GM10248 (cell line): ENCODE measurements at regions not wholly inside any gene's neighbourhood (a gene's known extent, or its start where the extent isn't known, plus 50 kb on each side); places are given as distances from the start of the nearest gene placed in this dataset.

Experiments
- CTCF ChIA-PET: fragments of 300-600 bp; sonication (Branson Sonifier 250); formaldehyde crosslinking; extraction: SDS; loops from one replicate; lab custom pipeline; 2021; ENCODE audit warnings: antibody characterized with exemption; lab: Yijun Ruan, JAX
- POLR2A ChIA-PET: fragments of 350-650 bp; sonication (Branson Sonifier 250); formaldehyde crosslinking; extraction: SDS; loops from one replicate; lab custom pipeline; 2020; ENCODE audit warnings: antibody characterized with exemption; lab: Yijun Ruan, JAX
- DNase-seq: peaks from one replicate; pipeline ENCODE4 v3.0.0; 2012; ENCODE audit errors: extremely low spot score
- TF ChIP-seq, protein P1 (sequence below): IDR thresholded peaks from 2 replicates; pipeline ENCODE4 v1.5.1; 2012; ENCODE audit warnings: mild to moderate bottlenecking, low read depth; ENCODE audit errors: extremely low read depth, missing control alignments, control extremely low read depth

DNA sequence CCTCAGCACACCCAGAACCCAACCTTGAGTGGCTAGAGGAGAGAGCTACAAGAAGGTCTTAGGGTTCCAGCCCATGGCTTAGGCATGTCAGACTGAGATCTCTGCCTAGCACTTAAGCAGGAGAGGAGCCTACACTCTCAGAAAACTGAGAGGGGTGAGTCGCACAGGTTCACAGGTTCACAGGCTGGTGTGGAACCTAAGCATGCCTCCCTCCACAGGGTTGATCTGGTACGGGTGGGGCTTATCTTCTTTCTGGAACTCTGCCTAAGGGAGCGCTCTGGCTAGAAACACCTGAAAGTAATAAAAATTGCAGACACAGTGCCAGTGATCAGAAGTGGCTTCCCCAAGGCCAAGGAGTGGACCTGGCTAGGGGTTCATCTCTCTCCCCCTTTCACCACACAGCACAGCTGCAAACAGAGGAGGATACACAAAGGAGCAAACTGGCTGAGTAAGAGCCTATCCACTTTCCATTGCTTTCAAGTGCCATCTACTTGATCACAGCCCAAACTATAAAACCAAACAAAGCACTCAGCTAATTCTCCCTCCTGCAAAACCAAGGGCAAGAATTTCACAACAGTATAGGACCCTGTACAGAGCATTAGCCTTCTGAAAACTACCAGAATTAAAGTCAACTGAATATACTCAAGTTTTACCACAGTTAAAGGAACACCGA, 481.9 kb upstream of the SETBP1 start:
- CTCF ChIA-PET: no interaction called here

DNA sequence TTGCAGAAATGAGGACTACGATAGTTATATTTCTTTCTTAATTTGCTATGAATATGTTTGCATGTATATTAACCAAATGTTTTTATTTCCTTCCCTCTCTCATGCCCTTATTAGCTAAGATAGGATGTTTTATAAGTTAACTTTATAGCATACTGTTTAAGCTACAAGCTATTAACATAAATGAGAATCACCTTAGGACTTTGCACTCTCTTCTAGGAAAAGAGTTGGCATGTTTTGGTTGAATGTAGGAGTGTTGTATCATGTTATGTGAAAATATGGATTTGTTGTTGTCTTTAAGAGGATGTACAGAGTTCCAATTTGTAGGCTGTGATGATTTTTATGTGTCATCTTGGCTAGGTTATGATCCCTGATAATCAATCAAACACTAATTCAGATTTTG, 467.4 kb upstream of the SETBP1 start:
- POLR2A ChIA-PET: no interaction called here
- TF ChIP-seq, protein P1, sequence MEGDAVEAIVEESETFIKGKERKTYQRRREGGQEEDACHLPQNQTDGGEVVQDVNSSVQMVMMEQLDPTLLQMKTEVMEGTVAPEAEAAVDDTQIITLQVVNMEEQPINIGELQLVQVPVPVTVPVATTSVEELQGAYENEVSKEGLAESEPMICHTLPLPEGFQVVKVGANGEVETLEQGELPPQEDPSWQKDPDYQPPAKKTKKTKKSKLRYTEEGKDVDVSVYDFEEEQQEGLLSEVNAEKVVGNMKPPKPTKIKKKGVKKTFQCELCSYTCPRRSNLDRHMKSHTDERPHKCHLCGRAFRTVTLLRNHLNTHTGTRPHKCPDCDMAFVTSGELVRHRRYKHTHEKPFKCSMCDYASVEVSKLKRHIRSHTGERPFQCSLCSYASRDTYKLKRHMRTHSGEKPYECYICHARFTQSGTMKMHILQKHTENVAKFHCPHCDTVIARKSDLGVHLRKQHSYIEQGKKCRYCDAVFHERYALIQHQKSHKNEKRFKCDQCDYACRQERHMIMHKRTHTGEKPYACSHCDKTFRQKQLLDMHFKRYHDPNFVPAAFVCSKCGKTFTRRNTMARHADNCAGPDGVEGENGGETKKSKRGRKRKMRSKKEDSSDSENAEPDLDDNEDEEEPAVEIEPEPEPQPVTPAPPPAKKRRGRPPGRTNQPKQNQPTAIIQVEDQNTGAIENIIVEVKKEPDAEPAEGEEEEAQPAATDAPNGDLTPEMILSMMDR: no peak
- no peak for DNase-seq
- CTCF ChIA-PET: no interaction called here

More for the DNA sequence above, 481.9 kb upstream of the SETBP1 start:
- TF ChIP-seq, protein P1: no peak
- DNase-seq: no peak
- POLR2A ChIA-PET: no interaction called here

DNA sequence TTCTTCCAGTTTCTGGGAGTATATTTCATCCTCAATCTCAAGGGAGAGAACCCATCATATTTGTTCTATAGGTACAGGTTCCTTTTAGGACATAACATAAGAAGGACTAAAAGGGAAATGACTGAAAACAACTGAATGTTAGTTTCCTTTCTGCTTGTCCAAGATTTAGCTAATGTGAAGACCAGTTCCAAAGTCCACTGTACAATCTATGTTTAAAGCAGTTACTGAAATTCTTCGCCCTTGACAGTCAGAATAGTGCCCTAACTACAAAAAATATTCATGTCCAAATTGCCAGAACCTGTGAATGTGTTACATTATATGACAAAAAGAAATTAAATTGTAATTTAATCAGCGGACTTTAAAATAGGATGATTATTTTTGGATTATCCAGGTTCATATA, 466.3 kb upstream of the SETBP1 start:
- TF ChIP-seq, protein P1: no peak
- no peak for DNase-seq
- POLR2A ChIA-PET: no interaction called here
- CTCF ChIA-PET: interaction anchor here (0.7 to 1.4 kb wide), 2 partner anchors 10 to 23 kb away, joined by 3 to 4 read pairs; no protein-coding TSS in a partner anchor

DNA sequence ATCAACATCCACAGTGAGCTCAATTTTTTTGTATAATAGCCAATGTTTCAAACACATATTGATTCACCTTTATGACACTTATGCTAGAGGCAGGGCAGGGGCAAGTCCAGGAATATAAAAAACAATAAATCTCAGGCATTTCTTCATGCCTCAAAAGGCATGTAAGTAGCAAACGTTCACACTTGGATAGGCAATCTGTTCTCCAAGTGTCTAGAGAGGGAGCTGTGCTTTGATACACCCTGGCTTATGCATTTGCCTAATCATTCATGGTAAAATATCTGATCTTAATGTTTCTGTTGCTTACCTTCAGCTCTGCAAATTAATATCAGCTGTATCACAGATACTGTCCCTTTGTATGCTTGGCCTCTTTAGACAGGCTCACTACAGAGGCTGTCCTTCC, 464.5 kb upstream of the SETBP1 start:
- POLR2A ChIA-PET: no interaction called here
- no peak for DNase-seq
- CTCF ChIA-PET: interaction anchor here (0.7 to 1.1 kb wide), 2 partner anchors 12 to 35 kb away, joined by 3 read pairs; no protein-coding TSS in a partner anchor
- TF ChIP-seq, protein P1: no peak

DNA sequence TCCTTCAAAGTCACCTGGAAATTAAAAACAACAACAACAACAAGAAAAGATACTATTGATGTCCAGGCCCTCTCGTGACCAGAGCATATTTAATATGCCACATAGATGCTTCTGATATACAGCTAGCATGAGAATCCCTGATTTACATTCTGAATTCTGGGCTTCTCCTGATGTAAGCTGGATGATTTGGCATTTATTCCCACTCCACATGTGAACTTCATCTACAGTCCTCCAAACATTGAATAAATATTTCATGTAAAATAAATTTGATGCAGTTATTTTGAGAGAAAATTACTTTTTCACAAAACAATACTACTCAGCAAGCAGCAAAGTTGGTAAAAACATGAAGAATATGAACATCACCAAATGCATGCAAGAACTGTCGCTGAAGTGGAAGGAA, 453.2 kb upstream of the SETBP1 start:
- TF ChIP-seq, protein P1: no peak
- ChIA-PET POLR2A (no interaction called here), CTCF (interaction anchor here (0.9 to 1.9 kb wide), 3 partner anchors 10 to 12 kb away, joined by 3 to 6 read pairs (median 5); no protein-coding TSS in a partner anchor)
- DNase-seq: no peak

DNA sequence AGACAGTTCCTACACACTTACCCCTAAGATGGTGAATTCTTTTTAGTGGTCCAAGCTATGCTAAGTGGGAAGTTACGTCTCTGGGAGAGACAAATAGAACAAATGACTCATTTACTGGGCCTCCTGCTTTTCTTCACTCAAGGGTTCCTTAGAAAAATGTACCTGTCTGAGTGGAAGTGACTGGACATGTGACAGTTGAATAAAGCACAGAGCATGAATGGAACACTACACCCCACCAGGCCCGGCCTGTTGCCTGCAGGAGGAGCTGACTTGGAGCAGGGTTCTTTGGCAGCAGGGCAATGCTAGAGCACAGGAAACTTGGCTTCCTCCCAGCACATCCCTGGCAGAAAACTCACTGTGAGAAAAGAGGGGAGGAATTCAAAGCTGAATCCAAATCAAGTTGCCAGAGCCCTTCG, 451.0 kb upstream of the SETBP1 start:
- CTCF ChIA-PET: no interaction called here
- POLR2A ChIA-PET: no interaction called here
- no peak for DNase-seq
- TF ChIP-seq, protein P1: no peak
